GM20000 (cell line): ENCODE measurements at regions not wholly inside any gene's neighbourhood (a gene's known extent, or its start where the extent isn't known, plus 50 kb on each side); places are given as distances from the start of the nearest gene placed in this dataset.
"Not testable (repeated sequence)": the region's sequence is repeated elsewhere in the genome, so short reads cannot be mapped to it uniquely, and the experiment has no call there.

ENCODE experiments used
- DNase-seq: peaks from one replicate; pipeline ENCODE4 v3.0.0; 2012; ENCODE audit warnings: low spot score
- TF ChIP-seq, protein P1 (sequence below): IDR thresholded peaks from 2 replicates; pipeline ENCODE4 v1.5.1; 2012; ENCODE audit warnings: mild to moderate bottlenecking, control low read depth; ENCODE audit errors: extremely low read depth, missing control alignments

DNA sequence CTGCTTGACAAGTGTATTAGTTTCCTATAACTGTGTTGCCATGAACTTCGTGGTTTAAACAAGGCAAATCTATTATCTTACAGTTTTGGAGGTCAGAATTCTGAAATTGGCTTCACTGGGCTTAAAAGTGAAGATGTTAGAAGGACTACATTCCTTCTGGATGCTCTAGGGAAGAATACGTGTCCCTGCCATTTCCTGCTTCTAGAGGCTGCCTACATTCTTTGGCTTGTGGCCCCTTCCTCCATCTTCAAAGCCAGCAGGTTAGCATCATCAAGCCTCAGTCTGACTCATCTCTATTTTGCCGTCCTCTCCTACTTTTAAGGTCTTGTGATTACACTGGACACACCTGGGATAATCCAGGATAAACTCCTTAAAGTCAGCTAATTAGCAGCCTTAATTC is 327.7 kb downstream of the SATB1 start:
- DNase-seq, result no peak

DNA sequence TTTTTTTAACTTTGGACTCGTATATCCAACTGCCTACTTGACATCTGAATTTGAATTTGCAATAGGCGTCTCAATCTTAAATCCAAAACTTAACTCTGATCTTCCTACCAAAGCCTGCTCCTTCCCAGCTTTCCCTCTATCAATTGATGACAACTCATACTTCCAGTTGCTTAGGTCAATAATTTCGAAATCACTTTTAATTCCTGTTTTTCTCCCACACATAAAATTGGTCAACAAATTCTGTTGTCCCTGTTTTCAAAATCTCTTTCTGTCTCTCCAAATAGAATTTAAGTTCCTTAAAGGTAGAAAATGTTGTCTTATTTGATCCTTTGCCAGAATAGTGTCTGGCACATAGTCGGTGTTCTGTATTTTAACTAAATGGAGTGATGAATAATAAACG is 332.4 kb downstream of the SATB1 start:
- DNase-seq, result no peak
- TF ChIP-seq, protein P1, sequence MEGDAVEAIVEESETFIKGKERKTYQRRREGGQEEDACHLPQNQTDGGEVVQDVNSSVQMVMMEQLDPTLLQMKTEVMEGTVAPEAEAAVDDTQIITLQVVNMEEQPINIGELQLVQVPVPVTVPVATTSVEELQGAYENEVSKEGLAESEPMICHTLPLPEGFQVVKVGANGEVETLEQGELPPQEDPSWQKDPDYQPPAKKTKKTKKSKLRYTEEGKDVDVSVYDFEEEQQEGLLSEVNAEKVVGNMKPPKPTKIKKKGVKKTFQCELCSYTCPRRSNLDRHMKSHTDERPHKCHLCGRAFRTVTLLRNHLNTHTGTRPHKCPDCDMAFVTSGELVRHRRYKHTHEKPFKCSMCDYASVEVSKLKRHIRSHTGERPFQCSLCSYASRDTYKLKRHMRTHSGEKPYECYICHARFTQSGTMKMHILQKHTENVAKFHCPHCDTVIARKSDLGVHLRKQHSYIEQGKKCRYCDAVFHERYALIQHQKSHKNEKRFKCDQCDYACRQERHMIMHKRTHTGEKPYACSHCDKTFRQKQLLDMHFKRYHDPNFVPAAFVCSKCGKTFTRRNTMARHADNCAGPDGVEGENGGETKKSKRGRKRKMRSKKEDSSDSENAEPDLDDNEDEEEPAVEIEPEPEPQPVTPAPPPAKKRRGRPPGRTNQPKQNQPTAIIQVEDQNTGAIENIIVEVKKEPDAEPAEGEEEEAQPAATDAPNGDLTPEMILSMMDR, result no peak

More for the DNA sequence above, 327.7 kb downstream of the SATB1 start:
- TF ChIP-seq, protein P1, result no peak

DNA sequence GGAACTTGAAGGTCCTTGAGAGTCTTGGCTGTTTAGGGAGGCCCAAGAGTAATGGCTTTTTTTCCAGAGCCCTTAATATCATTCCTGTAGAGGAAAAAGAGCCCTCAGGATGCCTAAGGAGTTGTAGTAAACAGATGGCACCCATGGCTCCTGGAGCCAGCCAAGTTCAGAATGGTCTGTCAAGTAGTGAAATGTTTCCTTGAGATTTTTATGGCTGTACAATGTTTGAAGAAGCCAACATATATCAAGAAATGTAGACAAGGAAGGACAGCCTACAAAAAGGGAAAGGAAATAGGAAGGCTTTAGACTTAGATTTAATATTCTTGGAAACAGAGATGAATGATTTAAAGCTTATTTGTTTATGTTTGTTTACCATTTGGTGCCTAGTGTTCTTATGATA is 334.8 kb downstream of the SATB1 start:
- TF ChIP-seq, protein P1, result no peak
- no peak for DNase-seq

DNA sequence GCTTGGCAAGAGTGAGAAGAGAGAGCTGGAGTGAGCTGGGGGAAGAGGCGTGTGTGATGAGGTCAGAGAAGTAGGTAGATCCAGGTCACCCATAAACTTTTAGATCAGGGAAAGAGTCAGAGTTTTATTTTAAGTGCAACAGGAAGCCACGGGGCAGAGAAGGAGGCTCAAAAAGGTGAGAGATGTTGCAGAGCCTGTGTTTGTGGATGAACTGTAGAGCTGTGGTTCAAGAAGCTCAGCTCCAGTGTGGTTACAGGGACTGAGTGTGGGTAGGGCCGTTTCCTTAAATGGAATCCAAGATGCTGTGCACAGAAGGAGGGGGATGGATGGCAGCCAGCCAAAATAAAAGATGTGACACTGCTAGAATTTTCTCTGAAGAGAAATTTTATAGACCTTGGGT is 337.2 kb downstream of the SATB1 start:
- TF ChIP-seq, protein P1, result no peak
- no peak for DNase-seq

DNA sequence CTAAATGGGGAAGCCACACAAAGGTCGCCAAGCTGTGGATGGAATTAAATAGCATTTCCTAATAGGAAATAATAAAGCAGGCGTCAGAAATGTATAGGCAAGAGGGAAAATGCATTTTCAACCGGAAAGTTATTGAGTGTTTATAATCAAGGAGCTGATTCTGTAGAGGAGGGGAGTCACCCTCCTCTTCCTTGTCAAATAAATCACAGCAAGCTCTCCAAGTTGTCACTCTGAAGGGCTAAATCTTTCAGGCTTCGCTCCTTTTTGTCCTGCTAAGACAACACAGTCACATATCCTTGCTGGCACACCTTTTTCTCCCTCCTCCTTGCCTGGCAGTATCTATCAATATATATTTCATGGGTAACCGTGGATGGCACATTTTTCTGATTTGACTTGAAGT is 338.4 kb downstream of the SATB1 start:
- TF ChIP-seq, protein P1, result no peak
- no peak for DNase-seq

DNA sequence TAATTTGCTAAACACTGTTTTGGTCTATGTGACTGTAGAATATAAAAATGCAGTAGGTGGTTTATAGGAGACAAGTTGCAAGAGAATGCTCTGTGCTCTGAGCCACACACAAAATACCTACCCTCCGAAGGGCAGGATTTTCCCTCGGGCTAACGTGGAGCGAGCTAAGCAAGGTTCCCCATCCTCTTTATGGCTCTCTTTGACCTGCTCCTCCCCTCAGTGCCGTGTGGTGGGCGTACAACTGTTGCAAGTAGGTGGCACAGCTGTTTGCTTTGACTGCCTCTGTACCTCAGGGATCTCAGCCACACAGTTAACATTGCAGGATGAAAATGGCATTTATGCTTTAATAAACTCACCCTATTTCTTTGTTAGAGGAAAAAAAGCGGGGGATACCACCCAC is 339.1 kb downstream of the SATB1 start:
- no peak for DNase-seq
- TF ChIP-seq, protein P1, result no peak

DNA sequence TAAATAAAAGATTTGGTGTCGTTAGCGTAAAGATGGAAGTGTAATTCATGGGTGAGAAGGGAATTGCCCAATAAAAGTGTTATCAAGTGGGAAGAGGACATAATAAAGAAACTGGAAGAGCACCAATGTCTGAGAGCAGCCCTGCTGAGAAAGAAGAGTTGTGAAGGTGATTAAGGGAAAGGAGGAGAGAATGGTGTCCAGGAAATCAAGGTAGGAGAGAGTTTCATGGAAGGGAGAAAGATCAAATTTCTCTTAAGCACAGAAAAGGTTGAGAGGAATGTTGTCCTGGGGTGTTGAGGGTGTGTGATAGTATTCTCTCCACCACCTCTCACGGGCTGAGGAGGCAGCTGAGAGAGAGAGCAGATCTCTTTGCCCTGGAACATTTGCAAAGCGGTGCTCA is 339.7 kb downstream of the SATB1 start:
- TF ChIP-seq, protein P1, result no peak
- no peak for DNase-seq

DNA sequence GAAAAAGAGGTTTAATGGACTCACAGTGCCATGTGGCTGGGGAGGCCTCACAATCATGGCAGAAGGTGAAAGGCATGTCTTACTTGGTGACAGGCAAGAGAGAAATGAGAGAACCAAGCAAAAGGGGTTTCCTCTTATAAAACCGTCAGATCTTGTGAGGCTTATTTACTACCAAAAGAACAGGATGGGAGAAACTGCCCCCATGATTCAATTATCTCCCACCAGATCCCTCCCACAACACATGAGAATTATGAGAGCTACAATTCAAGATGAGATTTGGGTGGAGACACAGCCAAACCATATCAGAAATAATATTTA is 340.8 kb upstream of the TBC1D5 start:
- DNase-seq, result not testable (repeated sequence)
